ENCODE measurements at regions not wholly inside any gene's neighbourhood (a gene's known extent, or its start where the extent isn't known, plus 50 kb on each side); places are given as distances from the start of the nearest gene placed in this dataset.

DNA sequence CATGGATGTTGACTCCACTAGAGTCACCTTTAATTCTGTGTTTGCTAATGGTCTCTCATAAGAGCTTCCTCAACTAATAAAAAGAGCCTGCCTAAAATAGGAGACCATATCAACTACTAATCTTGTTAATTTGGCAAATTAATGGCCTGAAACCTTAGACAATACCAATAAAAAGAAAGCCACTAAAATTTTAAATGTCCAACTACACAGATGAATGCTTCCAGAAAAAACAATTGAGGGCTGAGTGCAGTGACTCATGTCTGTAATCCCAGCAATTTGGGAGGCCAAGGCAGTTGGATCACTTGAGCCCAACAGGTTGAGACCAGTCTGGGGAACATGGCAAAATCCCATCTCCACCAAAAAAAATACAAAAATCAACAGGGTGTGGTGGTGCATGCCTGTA, 230.9 kb downstream of the NSUN3 start:
- Mint-ChIP-seq H3K36me3 (ENCODE audit: insufficient read depth) (no peaks in the 10 kb centered on the region), H3K4me1 (ENCODE audit: low read depth) (no peaks in the 10 kb centered on the region)
- DNase-seq: no peak

DNA sequence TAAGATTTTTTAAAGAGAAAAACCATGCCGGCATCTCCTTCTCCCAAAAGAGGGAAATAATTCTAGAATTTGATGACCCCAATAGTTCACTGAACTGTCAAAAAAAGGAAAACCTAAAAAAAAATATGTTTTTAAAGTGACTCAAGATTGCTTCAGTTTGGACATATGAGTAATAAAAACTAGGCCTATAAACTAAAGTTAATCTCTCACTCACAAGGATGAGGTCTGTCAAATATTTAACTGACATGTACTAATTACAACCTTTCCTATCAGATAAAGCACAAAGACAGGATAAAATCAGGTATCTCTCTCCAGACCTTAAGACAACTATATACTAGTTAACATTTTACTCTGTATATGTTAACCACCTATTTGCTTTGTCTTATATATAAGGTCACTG, 231.9 kb downstream of the NSUN3 start:
- no peak for DNase-seq
- H3K4me1 Mint-ChIP-seq (ENCODE audit: low read depth): no peaks in the 10 kb centered on the region
- peaks cover 4% of the 10 kb centered on the region for H3K9me3 Mint-ChIP-seq
- H3K27me3 Mint-ChIP-seq (ENCODE audit: low read depth): peaks cover 2% of the 10 kb centered on the region
- H3K36me3 Mint-ChIP-seq (ENCODE audit: insufficient read depth): no peaks in the 10 kb centered on the region
- no peak overlapping the region for H3K4me3 Mint-ChIP-seq
- ATAC-seq: no peak

More for the DNA sequence above, 230.9 kb downstream of the NSUN3 start:
- Mint-ChIP-seq H3K4me3 (no peak overlapping the region), H3K27me3 (ENCODE audit: low read depth) (peaks cover 2% of the 10 kb centered on the region), H3K9me3 (peaks cover 4% of the 10 kb centered on the region)
- no peak for ATAC-seq

DNA sequence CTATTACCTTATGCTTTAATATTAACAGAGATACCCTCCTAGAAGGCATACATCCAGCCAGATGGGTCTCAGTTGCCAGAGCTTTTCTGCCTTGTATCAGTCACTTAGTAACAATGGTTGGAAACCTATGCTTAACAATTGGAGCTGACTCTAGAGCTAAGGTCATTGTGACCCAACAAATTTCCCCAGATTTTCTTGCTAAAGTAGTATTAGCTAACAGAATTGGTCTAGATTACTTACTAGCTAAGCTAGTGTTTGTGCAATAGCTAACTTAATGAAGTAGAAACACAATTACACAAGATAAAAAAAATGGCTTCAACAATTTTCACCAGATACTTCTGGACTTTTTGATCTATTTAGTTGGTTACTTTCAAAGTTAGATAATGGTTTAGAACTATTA, 236.9 kb downstream of the NSUN3 start:
- Mint-ChIP-seq H3K36me3 (ENCODE audit: insufficient read depth) (no peaks in the 10 kb centered on the region), H3K4me3 (no peak overlapping the region), H3K9me3 (no peaks in the 10 kb centered on the region), H3K4me1 (ENCODE audit: low read depth) (no peaks in the 10 kb centered on the region), H3K27me3 (ENCODE audit: low read depth) (no peaks in the 10 kb centered on the region)
- DNase-seq (no peak), ATAC-seq (no peak)

DNA sequence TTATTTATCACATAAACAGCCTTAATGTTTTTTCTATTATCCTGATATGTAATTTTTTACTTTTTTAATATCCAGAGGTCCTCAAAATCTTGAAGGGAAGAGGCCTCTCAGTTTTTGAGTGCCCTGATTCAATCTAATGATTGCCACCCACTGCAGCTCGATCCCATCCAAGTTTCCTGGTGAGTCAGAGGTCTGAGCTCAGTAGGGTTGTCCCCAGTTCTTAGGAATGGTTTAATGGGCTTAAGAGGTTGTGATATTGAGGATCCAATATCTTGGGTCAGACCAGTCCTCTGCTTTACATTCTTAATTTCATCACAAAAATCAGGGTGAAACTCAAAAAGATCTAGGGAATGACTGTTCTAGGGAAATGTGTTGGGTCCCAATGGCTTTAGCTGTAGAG, 238.5 kb downstream of the NSUN3 start:
- H3K4me3 Mint-ChIP-seq: no peak overlapping the region
- H3K27me3 Mint-ChIP-seq (ENCODE audit: low read depth): no peaks in the 10 kb centered on the region
- H3K4me1 Mint-ChIP-seq (ENCODE audit: low read depth): no peaks in the 10 kb centered on the region
- no peaks in the 10 kb centered on the region for H3K9me3 Mint-ChIP-seq
- no peak for ATAC-seq
- H3K36me3 Mint-ChIP-seq (ENCODE audit: insufficient read depth): no peaks in the 10 kb centered on the region
- DNase-seq: no peak

GRCh38 chr3:94303266-94303665, 240.4 kb downstream of the NSUN3 start:
- H3K4me3 Mint-ChIP-seq: no peak overlapping the region
- H3K36me3 Mint-ChIP-seq (ENCODE audit: insufficient read depth): no peaks in the 10 kb centered on the region
- ATAC-seq (no peak), DNase-seq (no peak)
- no peaks in the 10 kb centered on the region for H3K4me1 Mint-ChIP-seq (ENCODE audit: low read depth)
- no peaks in the 10 kb centered on the region for H3K9me3 Mint-ChIP-seq
- H3K27me3 Mint-ChIP-seq (ENCODE audit: low read depth): no peaks in the 10 kb centered on the region

DNA sequence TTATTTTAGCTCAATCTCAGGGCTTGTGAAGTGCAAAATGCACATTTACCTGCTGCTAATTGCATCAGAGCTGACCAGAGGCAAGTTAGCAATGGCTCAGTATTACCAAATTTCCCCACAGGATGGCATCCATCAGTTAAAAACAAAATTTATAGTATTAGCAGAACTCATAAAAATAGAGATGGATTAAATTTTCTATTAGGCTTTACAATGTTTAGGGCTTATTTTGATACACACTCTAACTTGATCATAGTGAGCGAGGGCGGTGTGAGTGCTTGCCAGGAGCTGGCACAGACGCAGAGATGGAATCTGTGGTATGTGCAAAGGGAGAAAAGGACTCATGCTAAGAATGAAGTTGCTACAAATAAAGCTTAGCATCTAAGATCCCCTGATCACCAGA, 241.0 kb downstream of the NSUN3 start:
- DNase-seq (no peak), ATAC-seq (no peak)
- Mint-ChIP-seq H3K36me3 (ENCODE audit: insufficient read depth) (no peaks in the 10 kb centered on the region), H3K4me3 (no peak overlapping the region), H3K9me3 (no peaks in the 10 kb centered on the region), H3K27me3 (ENCODE audit: low read depth) (no peaks in the 10 kb centered on the region), H3K4me1 (ENCODE audit: low read depth) (no peaks in the 10 kb centered on the region)

- ATAC-seq (no peak), DNase-seq (no peak)
- H3K9me3 Mint-ChIP-seq: peaks cover 3% of the 10 kb centered on the region
- H3K27me3 Mint-ChIP-seq (ENCODE audit: low read depth): no peaks in the 10 kb centered on the region
- H3K36me3 Mint-ChIP-seq (ENCODE audit: insufficient read depth): no peaks in the 10 kb centered on the region
- no peak overlapping the region for H3K4me3 Mint-ChIP-seq
- no peaks in the 10 kb centered on the region for H3K4me1 Mint-ChIP-seq (ENCODE audit: low read depth)
These were observed 242.1 kb downstream of the NSUN3 start for GRCh38 chr3:94304954-94305353.

GRCh38 chr3:94305835-94306611, 243.2 kb downstream of the NSUN3 start:
- Mint-ChIP-seq H3K4me3 (no peak overlapping the region), H3K36me3 (ENCODE audit: insufficient read depth) (no peaks in the 10 kb centered on the region), H3K4me1 (ENCODE audit: low read depth) (no peaks in the 10 kb centered on the region), H3K9me3 (peaks cover 3% of the 10 kb centered on the region), H3K27me3 (ENCODE audit: low read depth) (no peaks in the 10 kb centered on the region)
- no peak for ATAC-seq
- no peak for DNase-seq

GRCh38 chr3:94307588-94307987, 244.7 kb downstream of the NSUN3 start:
- no peak overlapping the region for H3K4me3 Mint-ChIP-seq
- H3K27me3 Mint-ChIP-seq (ENCODE audit: low read depth): no peaks in the 10 kb centered on the region
- H3K9me3 Mint-ChIP-seq: peaks cover 3% of the 10 kb centered on the region
- H3K4me1 Mint-ChIP-seq (ENCODE audit: low read depth): no peaks in the 10 kb centered on the region
- H3K36me3 Mint-ChIP-seq (ENCODE audit: insufficient read depth): no peaks in the 10 kb centered on the region
- no peak for DNase-seq
- ATAC-seq: no peak

- no peak for ATAC-seq
- Mint-ChIP-seq H3K4me1 (ENCODE audit: low read depth) (no peaks in the 10 kb centered on the region), H3K4me3 (no peak overlapping the region), H3K36me3 (ENCODE audit: insufficient read depth) (no peaks in the 10 kb centered on the region), H3K9me3 (peaks cover 3% of the 10 kb centered on the region), H3K27me3 (ENCODE audit: low read depth) (no peaks in the 10 kb centered on the region)
- no peak for DNase-seq
These were observed 245.9 kb downstream of the NSUN3 start for GRCh38 chr3:94308767-94309166.

- DNase-seq: no peak
- no peaks in the 10 kb centered on the region for H3K27me3 Mint-ChIP-seq (ENCODE audit: low read depth)
- no peak overlapping the region for H3K4me3 Mint-ChIP-seq
- no peak for ATAC-seq
- H3K36me3 Mint-ChIP-seq (ENCODE audit: insufficient read depth): no peaks in the 10 kb centered on the region
- peaks cover 3% of the 10 kb centered on the region for H3K9me3 Mint-ChIP-seq
- H3K4me1 Mint-ChIP-seq (ENCODE audit: low read depth): no peaks in the 10 kb centered on the region
These were observed 247.7 kb downstream of the NSUN3 start for GRCh38 chr3:94310341-94311135.

GRCh38 chr3:94311651-94312050, 248.8 kb downstream of the NSUN3 start:
- no peaks in the 10 kb centered on the region for H3K4me1 Mint-ChIP-seq (ENCODE audit: low read depth)
- no peak for ATAC-seq
- no peak overlapping the region for H3K4me3 Mint-ChIP-seq
- no peaks in the 10 kb centered on the region for H3K27me3 Mint-ChIP-seq (ENCODE audit: low read depth)
- no peak for DNase-seq
- peaks cover 3% of the 10 kb centered on the region for H3K9me3 Mint-ChIP-seq
- H3K36me3 Mint-ChIP-seq (ENCODE audit: insufficient read depth): no peaks in the 10 kb centered on the region

GRCh38 chr3:94314218-94314883, 251.5 kb downstream of the NSUN3 start:
- H3K4me1 Mint-ChIP-seq (ENCODE audit: low read depth): no peaks in the 10 kb centered on the region
- H3K9me3 Mint-ChIP-seq: peaks cover 3% of the 10 kb centered on the region
- no peaks in the 10 kb centered on the region for H3K27me3 Mint-ChIP-seq (ENCODE audit: low read depth)
- no peak for ATAC-seq
- H3K36me3 Mint-ChIP-seq (ENCODE audit: insufficient read depth): no peaks in the 10 kb centered on the region
- DNase-seq: no peak
- no peak overlapping the region for H3K4me3 Mint-ChIP-seq

DNA sequence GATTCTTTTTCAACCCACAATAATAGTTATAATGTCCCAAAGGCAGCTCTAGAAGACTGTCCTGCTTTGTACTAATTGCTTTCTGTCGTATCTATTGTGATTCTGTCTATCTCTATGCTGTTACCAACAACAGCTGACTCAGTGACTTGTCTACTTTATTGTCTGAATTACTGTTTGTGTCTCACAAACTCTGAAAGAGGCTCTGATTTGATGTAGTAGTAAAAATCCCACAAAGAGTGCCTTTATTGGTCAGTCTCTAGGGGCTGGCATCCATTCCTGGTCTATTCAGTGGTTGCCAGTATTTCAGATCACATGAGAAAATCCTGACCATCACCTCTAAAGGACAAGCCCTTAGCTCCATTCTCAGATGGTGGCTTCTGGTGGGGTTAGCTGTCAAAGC, 254.2 kb downstream of the NSUN3 start:
- ATAC-seq: no peak
- no peak overlapping the region for H3K4me3 Mint-ChIP-seq
- H3K36me3 Mint-ChIP-seq (ENCODE audit: insufficient read depth): no peaks in the 10 kb centered on the region
- peaks cover 10% of the 10 kb centered on the region for H3K9me3 Mint-ChIP-seq
- H3K27me3 Mint-ChIP-seq (ENCODE audit: low read depth): no peaks in the 10 kb centered on the region
- H3K4me1 Mint-ChIP-seq (ENCODE audit: low read depth): no peaks in the 10 kb centered on the region
- no peak for DNase-seq

DNA sequence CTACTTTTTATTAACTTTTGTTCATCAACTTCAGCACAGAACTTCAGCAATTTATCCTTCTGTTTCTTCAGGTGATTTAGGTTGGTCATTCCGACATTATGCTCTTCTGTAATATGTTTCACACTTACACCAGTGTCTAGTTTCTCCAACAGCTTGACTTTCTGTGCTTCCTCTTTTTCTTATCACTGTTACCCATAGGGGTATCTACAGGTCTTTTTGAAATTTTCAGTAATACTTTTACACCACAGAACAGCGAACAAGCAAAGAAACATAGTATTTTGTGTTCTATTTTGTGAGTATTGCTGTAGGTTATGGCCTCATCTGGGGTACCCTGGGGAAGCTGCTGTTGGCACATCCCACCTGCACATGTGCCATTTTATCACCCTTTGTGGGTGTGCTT, 260.7 kb downstream of the NSUN3 start:
- Mint-ChIP-seq H3K9me3 (peaks cover 10% of the 10 kb centered on the region), H3K4me3 (no peak overlapping the region), H3K36me3 (ENCODE audit: insufficient read depth) (no peaks in the 10 kb centered on the region), H3K27me3 (ENCODE audit: low read depth) (peaks cover 2% of the 10 kb centered on the region), H3K4me1 (ENCODE audit: low read depth) (no peaks in the 10 kb centered on the region)
- ATAC-seq (no peak), DNase-seq (no peak)
